ENCODE measurements at regions not wholly inside any gene's neighbourhood (a gene's known extent, or its start where the extent isn't known, plus 50 kb on each side); places are given as distances from the start of the nearest gene placed in this dataset.

DNA sequence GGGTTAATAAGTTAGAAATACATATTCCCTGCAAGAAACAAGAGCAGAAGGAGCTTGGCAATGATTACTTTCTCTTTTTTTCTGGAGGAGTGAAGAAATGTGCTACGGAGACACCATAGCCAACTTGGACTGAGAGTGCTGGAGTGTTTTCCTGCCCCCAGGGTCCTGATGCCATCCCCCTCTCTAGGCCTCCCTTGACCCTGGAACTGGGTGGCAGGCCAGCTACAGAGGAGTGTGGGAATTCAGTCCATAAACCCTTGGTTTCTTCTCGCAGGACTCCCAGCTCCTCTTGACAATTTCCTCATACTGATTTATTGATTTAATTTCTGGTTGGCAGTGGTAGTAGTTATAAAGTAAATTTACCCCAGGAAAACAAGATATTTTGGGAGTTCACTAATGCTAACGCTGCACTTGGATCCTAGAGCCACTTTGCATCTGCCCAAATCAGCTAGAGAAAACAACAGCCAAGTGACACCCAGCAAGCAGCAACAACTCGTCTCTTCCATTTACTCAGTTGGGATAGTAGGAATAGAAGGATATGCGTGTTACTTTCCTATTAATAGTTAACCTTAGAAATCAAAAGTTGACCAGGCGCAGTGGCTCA, 76.4 kb upstream of the CELF2 start:
- TF ChIP-seq ZNF274 (IDR thresholded peaks at IDR 0.05; ENCODE audit: low read depth, low read length) (no peak), SUZ12 (IDR thresholded peaks at IDR 0.05; ENCODE audit: extremely low read depth, insufficient read depth, insufficient read length) (no peak), YY1 (IDR thresholded peaks at IDR 0.05; ENCODE audit: insufficient read depth, insufficient read length) (no peak)
